ENCODE measurements at regions not wholly inside any gene's neighbourhood (a gene's known extent, or its start where the extent isn't known, plus 50 kb on each side); places are given as distances from the start of the nearest gene placed in this dataset.

GRCh38 chr6:150536835-150537234, 62.9 kb upstream of the PLEKHG1 start:
- no TSS peak for BruUV-seq (replicated peaks)
- Histone ChIP-seq H2AFZ (ENCODE audit: low read depth, low read length) (no peak overlapping the region), H3K9ac (replicated peaks; ENCODE audit: extremely low read depth, insufficient read depth, low read length) (no peak overlapping the region), H3K79me2 (ENCODE audit: control insufficient read depth, insufficient read depth, low read length) (no peaks in the 10 kb centered on the region), H3K27me3 (ENCODE audit: control insufficient read depth in 2 of 2, insufficient read depth in 2 of 2, low read length in 2 of 2) (peaks cover 5 to 6% of the 10 kb centered on the region in 2 experiments), H4K20me1 (replicated peaks; ENCODE audit: control insufficient read depth, extremely low read depth, insufficient read depth, low read length) (no peaks in the 10 kb centered on the region), H3K27ac (ENCODE audit: insufficient read depth, low read depth, low read length) (no peak overlapping the region), H3K36me3 (ENCODE audit: control insufficient read depth in 2 of 2, extremely low read depth in 1 of 2, insufficient read depth in 2 of 2, low read length in 2 of 2) (no peaks in the 10 kb centered on the region), H3K4me2 (ENCODE audit: insufficient read depth, low read length) (no peak overlapping the region), H3K4me1 (ENCODE audit: control insufficient read depth, extremely low read depth, insufficient read depth, low read length) (no peaks in the 10 kb centered on the region), H3K9me3 (replicated peaks; ENCODE audit: control insufficient read depth, insufficient read depth, low read length) (no peaks in the 10 kb centered on the region), H3K9me1 (replicated peaks; ENCODE audit: control insufficient read depth, extremely low read depth, insufficient read depth, low read length) (no peaks in the 10 kb centered on the region), H3K4me3 (replicated peaks in 1 of 3; ENCODE audit: insufficient read depth in 1 of 3, low read depth in 1 of 3, low read length in 3 of 3) (no peak overlapping the region)
- DNase-seq (ENCODE audit: low read depth, low spot score) (no peak), FAIRE-seq (no peak)
- TF ChIP-seq CTCF (IDR thresholded peaks at IDR 0.05; ENCODE audit: extremely low read depth in 1 of 2, insufficient read depth in 1 of 2, low read depth in 1 of 2, low read length in 2 of 2) (no peak), POLR2AphosphoS5 (IDR thresholded peaks at IDR 0.05; ENCODE audit: insufficient read depth, low read depth, low read length) (no peak), EZH2 (IDR thresholded peaks at IDR 0.05; ENCODE audit: borderline replicate concordance, low read depth, low read length, severe bottlenecking) (no peak), MAX (IDR thresholded peaks at IDR 0.05; ENCODE audit: insufficient read depth, insufficient read length) (no peak), GATA2 (IDR thresholded peaks at IDR 0.05; ENCODE audit: insufficient read depth, insufficient read length, low read depth, low read length) (no peak), MYC (IDR thresholded peaks at IDR 0.05; ENCODE audit: low read depth, low read length) (no peak), JUN (IDR thresholded peaks at IDR 0.05; ENCODE audit: borderline replicate concordance, insufficient read depth, insufficient read length, low read depth) (no peak), POLR2A (IDR thresholded peaks at IDR 0.05; ENCODE audit: low read depth, low read length) (no peak), FOS (IDR thresholded peaks at IDR 0.05; ENCODE audit: borderline replicate concordance, insufficient read depth, low read length) (no peak)
- intact Hi-C loops (cut with micrococcal nuclease): loop anchor here (5.0 kb wide), 1 partner anchor 285 kb away; no protein-coding TSS in a partner anchor
- dilution Hi-C loops (cut with MboI; ENCODE audit: extremely low pct_ligation_motif_present, low sequenced_read_pairs): no loop called here
- POLR2A ChIA-PET: no interaction called here
- CTCF ChIA-PET: no interaction called here

Data from endothelial cell of umbilical vein (primary cell).